ENCODE measurements at regions not wholly inside any gene's neighbourhood (a gene's known extent, or its start where the extent isn't known, plus 50 kb on each side); places are given as distances from the start of the nearest gene placed in this dataset.
"Not testable (repeated sequence)": the region's sequence is repeated elsewhere in the genome, so short reads cannot be mapped to it uniquely, and the experiment has no call there.

DNA sequence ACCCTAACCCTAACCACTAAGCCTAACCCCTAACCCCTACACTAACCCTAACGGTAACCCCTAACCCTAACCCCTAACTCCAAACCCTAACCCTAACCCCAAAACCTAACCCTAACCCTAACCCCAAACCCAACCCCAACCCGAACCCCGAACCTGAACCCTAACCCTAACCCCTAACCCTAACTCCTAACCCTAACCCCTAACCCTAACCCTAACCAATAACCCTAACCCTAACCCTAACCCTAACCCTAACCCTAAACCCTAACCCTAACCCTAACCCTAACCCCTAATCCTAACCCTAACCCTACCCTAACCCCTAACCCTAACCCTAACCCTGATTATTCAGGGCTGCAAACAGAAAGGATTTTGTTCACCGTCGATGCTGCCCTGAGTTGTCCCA, 144.6 kb upstream of the DUSP22 start:
- H3K9ac ChIP-seq (ENCODE audit: low read length); H3K27ac ChIP-seq (ENCODE audit: low read length); H3K27me3 ChIP-seq (ENCODE audit: control insufficient read depth, insufficient read depth, low read length); H3K4me3 ChIP-seq (ENCODE audit: low read length); H3K4me1 ChIP-seq (ENCODE audit: control insufficient read depth, low read depth, low read length); H3K9me3 ChIP-seq (ENCODE audit: control insufficient read depth, low read depth, low read length); H3K36me3 ChIP-seq (ENCODE audit: control insufficient read depth, low read depth, low read length): not testable (repeated sequence)

DNA sequence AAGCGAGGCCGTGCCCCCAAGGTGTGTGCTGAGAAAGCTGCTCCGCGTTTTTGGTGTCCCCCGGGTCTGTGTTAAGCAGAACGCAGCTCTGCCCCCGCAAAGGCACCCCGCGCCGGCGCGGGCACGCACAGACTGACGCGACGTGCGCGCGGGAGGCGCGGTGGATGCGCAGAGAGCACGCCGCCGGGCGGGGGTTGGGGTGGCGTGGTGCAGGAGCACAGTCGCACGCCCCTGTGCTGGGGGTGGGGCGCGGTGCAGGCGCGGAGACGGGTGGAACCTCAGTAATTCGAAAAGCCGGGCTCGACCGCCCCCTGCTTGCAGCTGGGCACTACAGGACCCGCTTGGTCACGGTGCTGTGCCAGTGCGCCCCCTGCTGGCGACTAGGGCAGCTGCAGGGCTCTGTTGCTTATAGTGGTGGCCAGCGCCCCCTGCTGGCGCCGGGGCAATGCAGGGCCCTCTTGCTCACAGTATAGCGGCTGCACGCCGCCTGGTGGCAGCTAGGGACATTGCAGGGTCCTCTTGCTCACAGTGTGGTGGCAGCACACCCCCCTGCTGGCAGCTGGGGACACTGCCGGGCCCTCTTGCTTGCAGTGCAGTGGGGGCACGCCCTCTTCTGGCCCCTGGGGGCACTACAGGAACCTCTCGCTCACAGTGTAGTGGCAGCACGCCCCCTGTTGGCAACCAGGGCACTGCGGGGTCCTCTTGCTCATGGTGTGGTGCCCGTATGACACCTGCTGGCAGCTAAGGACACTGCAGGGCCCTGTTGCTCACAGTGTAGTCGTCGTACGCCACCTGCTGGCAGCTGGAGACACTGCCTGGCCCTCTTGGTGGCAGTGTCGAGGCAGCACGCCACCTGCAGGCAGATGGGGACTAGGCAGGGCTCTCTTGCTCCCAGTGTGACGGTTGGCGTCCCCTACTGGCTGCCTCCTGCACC, 144.0 kb upstream of the DUSP22 start:
- H3K4me1 ChIP-seq (ENCODE audit: control insufficient read depth, low read depth, low read length); H3K36me3 ChIP-seq (ENCODE audit: control insufficient read depth, low read depth, low read length); H3K9me3 ChIP-seq (ENCODE audit: control insufficient read depth, low read depth, low read length); H3K27ac ChIP-seq (ENCODE audit: low read length); H3K27me3 ChIP-seq (ENCODE audit: control insufficient read depth, insufficient read depth, low read length); H3K4me3 ChIP-seq (ENCODE audit: low read length); H3K9ac ChIP-seq (ENCODE audit: low read length): not testable (repeated sequence)

DNA sequence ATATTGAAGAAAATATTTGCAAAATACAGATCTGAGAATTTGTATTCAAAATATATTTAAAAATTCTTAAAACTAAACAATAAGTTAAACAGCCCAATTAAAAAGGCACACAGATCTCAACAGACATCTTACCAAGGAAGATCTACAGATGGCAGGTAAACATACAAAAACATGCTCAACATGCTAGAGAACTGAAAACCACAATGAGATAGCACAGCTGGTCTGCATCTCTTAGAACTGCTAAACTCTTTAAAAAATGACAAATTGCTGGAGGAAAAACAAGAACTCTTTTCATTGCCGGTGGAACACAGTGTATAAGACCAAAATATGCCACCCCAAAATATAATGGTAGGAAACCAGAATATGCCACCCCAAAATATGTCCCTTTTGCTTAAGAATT, 142.1 kb upstream of the DUSP22 start:
- H3K4me3 ChIP-seq (ENCODE audit: low read length); H3K36me3 ChIP-seq (ENCODE audit: control insufficient read depth, low read depth, low read length); H3K27ac ChIP-seq (ENCODE audit: low read length); H3K4me1 ChIP-seq (ENCODE audit: control insufficient read depth, low read depth, low read length); H3K9ac ChIP-seq (ENCODE audit: low read length); H3K9me3 ChIP-seq (ENCODE audit: control insufficient read depth, low read depth, low read length); H3K27me3 ChIP-seq (ENCODE audit: control insufficient read depth, insufficient read depth, low read length): not testable (repeated sequence)

DNA sequence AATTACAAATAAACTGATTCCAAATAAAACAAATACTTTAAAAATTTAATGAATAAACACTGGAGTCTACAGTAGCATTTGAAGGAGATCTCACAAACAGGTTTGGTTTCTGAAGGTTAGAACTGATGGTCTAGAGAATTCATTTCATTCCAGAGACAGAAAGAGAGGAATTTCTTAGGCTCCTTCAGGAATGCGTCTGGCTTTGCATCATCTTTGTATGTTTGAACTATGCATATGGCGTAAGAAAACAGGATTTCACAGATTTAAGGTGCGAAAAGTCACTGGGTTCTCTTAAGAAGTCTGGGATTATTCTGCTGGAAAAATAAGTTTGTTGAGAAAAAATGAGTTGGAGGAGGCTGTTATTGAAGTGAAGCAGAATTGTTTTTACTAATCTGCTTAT, 139.9 kb upstream of the DUSP22 start:
- H3K4me1 ChIP-seq (ENCODE audit: control insufficient read depth, low read depth, low read length); H3K27ac ChIP-seq (ENCODE audit: low read length); H3K9ac ChIP-seq (ENCODE audit: low read length); H3K27me3 ChIP-seq (ENCODE audit: control insufficient read depth, insufficient read depth, low read length); H3K36me3 ChIP-seq (ENCODE audit: control insufficient read depth, low read depth, low read length); H3K9me3 ChIP-seq (ENCODE audit: control insufficient read depth, low read depth, low read length); H3K4me3 ChIP-seq (ENCODE audit: low read length): not testable (repeated sequence)

DNA sequence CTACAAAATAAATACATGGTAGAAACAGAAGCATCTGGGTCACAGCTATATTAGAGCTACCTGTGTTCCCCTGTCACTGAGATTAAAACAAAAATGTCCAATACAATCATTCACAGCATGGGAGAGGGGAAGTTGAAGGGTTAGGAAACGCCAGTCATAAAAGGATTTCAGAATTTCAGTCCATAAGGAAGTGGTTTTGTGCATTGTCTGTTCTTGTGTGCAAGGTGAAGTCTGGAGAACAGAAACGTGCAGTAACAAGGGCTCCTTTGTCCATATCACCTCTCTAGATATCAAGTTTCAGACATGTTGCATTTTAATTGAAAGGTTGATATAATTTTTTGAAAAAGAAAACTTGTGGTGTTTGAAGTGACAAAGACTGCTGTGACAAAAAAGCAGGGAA, 139.3 kb upstream of the DUSP22 start:
- not testable (repeated sequence) for H3K9ac ChIP-seq (ENCODE audit: low read length); H3K9me3 ChIP-seq (ENCODE audit: control insufficient read depth, low read depth, low read length); H3K27me3 ChIP-seq (ENCODE audit: control insufficient read depth, insufficient read depth, low read length); H3K27ac ChIP-seq (ENCODE audit: low read length); H3K4me3 ChIP-seq (ENCODE audit: low read length); H3K4me1 ChIP-seq (ENCODE audit: control insufficient read depth, low read depth, low read length); H3K36me3 ChIP-seq (ENCODE audit: control insufficient read depth, low read depth, low read length)

DNA sequence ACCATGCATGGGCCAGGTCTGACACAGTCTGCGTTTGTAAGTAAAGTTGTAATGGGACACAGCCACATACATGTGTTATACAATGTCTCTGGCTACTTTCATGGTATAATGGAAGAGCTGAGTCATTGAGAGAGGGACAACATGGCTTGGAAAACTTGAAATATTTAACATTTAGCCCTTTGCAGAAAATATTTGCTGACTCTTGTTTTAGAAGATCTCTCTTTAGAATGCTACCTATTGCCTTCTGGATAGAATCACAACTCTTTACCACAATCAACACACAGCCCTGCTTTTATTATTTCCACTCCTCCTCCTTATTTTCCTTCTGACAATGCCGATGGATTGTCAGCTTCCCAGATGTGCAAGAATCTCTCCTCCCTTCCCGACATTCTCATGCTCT, 138.4 kb upstream of the DUSP22 start:
- not testable (repeated sequence) for H3K27ac ChIP-seq (ENCODE audit: low read length); H3K4me3 ChIP-seq (ENCODE audit: low read length); H3K4me1 ChIP-seq (ENCODE audit: control insufficient read depth, low read depth, low read length); H3K9me3 ChIP-seq (ENCODE audit: control insufficient read depth, low read depth, low read length); H3K36me3 ChIP-seq (ENCODE audit: control insufficient read depth, low read depth, low read length); H3K27me3 ChIP-seq (ENCODE audit: control insufficient read depth, insufficient read depth, low read length); H3K9ac ChIP-seq (ENCODE audit: low read length)

DNA sequence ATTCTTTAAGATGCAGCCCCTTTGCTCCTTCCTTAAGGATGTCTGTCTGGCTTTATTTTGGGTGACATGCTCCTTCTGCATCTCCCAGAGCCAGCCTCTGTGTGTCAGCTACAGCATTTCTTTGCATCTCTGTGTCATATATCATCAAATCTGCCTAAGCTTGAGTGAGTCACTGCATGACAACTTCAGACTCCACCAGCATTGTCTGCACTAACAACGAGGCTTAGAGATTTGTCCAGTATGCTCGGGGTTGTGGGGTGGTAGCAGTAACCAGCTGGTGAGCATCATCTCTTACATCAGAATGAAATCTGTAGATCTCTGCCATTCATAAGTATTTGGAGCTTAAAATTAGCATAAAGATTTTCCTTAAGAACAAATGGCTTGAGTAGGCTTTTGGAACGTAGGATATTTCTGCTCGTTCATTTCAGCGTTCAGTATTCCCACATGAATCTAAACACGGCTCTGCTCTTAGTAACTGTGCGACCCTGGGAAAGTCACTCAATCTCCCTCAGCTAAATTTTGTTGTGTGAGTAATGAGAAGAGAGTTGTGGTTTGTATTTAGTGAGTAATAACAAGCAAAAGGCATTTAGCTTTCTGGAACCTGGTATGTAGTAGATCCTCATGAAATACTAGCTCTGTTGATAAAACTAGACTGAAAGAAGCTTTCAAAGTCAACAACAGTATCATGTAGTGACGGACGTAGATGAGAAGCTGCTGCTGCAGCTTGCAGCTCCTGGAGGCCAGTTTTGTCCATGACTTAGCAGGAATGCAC, 137.8 kb upstream of the DUSP22 start:
- not testable (repeated sequence) for H3K27ac ChIP-seq (ENCODE audit: low read length); H3K4me3 ChIP-seq (ENCODE audit: low read length); H3K9ac ChIP-seq (ENCODE audit: low read length)

DNA sequence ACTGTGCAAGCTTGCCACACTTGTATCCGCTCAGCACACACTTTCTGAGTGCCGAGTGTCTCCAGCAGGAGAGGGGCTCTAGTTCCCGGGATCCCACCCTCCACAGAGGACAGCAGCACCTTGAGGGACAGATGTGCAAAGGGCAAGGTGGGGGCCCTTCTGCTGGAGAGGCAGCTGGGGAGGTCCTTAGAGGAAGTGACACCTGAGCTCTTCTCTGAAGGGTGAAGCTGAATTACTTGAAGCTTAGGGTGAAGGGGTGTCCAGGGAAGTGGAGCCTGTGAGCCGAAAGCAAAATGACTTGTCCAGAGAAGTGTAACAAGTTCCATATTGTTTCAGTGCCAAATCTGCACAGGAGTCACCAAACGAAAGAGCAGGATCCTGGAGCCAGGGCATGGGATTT, 136.3 kb upstream of the DUSP22 start:
- Histone ChIP-seq H3K4me3 (ENCODE audit: low read length) (no peak overlapping the region), H3K36me3 (ENCODE audit: control insufficient read depth, low read depth, low read length) (no peaks in the 10 kb centered on the region), H3K27me3 (ENCODE audit: control insufficient read depth, insufficient read depth, low read length) (no peaks in the 10 kb centered on the region), H3K4me1 (ENCODE audit: control insufficient read depth, low read depth, low read length) (no peaks in the 10 kb centered on the region), H3K9ac (ENCODE audit: low read length) (no peak overlapping the region), H3K27ac (ENCODE audit: low read length) (no peak overlapping the region), H3K9me3 (ENCODE audit: control insufficient read depth, low read depth, low read length) (no peaks in the 10 kb centered on the region)

More for the DNA sequence above, 137.8 kb upstream of the DUSP22 start:
- not testable (repeated sequence) for H3K36me3 ChIP-seq (ENCODE audit: control insufficient read depth, low read depth, low read length); H3K4me1 ChIP-seq (ENCODE audit: control insufficient read depth, low read depth, low read length); H3K9me3 ChIP-seq (ENCODE audit: control insufficient read depth, low read depth, low read length); H3K27me3 ChIP-seq (ENCODE audit: control insufficient read depth, insufficient read depth, low read length)

DNA sequence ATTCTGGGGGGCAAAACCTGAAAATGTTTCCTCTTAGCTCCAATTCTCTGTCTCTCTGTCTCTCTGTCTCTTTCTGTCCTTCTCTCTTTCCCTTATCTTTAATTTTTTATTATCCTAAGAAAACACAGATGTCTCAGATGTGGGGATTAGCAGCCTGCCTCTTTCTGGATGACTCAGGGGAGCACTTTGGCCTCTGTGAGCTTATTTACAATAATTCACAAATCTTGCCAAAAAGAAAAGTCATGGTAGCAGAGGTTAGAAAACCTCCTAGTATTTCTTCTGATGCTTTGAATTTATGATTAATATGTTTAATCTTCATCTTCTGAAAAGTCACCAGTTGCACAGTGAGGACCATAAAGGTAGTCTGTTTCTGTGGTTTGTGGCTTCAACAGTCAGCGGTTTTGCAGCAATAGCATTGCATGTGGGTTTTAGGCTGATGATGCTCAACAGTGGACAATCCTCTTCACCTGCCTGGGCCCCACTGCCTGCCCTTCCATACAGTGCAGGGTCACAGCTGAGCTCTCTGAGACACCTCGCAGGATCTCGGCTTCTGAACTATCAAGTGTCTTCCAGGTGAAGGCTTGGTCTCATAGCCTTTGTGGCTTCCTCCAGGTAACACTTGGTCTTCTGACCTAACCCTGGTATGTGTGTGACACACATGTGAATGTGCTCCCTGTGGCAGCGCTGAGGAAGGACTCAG, 135.7 kb upstream of the DUSP22 start:
- H3K9ac ChIP-seq (ENCODE audit: low read length); H3K9me3 ChIP-seq (ENCODE audit: control insufficient read depth, low read depth, low read length); H3K27ac ChIP-seq (ENCODE audit: low read length); H3K27me3 ChIP-seq (ENCODE audit: control insufficient read depth, insufficient read depth, low read length); H3K4me1 ChIP-seq (ENCODE audit: control insufficient read depth, low read depth, low read length); H3K36me3 ChIP-seq (ENCODE audit: control insufficient read depth, low read depth, low read length); H3K4me3 ChIP-seq (ENCODE audit: low read length): not testable (repeated sequence)

DNA sequence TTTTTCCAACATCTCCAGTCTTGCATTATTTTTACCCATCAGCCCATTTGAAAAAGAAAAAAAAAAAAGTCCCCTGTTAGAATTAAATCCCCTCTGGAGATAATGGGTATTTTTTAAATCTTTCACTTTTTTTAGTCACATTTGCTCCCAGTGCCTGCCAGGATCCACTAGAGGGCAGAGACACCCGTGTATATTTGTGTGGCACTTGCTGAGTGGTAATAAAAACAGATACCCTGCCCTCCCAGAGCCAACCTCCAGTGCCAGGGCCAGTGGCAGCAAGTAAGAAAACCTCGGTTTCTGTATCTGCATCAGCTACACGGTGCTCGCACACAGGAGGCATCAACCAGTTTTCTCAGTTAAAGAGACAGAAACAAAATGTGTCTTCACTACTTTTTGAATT, 135.1 kb upstream of the DUSP22 start:
- H3K27ac ChIP-seq (ENCODE audit: low read length); H3K4me1 ChIP-seq (ENCODE audit: control insufficient read depth, low read depth, low read length); H3K4me3 ChIP-seq (ENCODE audit: low read length); H3K27me3 ChIP-seq (ENCODE audit: control insufficient read depth, insufficient read depth, low read length); H3K9ac ChIP-seq (ENCODE audit: low read length); H3K9me3 ChIP-seq (ENCODE audit: control insufficient read depth, low read depth, low read length); H3K36me3 ChIP-seq (ENCODE audit: control insufficient read depth, low read depth, low read length): not testable (repeated sequence)

DNA sequence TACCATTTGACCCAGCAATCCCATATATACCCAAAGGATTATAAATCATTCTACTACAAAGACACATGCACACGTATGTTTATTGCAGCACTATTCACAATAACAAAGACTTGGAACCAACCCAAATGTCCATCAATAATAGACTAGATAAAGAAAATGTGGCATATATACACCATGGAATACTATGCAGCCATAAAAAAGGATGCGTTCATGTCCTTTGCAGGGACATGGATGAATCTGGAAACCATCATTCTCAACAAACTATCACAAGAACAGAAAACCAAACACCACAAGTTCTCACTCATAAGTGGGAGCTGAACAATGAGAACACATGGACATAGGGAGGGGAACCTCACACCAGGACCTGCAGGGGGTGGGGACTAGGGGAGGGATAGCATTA, 130.6 kb upstream of the DUSP22 start:
- H3K36me3 ChIP-seq (ENCODE audit: control insufficient read depth, low read depth, low read length); H3K4me1 ChIP-seq (ENCODE audit: control insufficient read depth, low read depth, low read length); H3K4me3 ChIP-seq (ENCODE audit: low read length); H3K27ac ChIP-seq (ENCODE audit: low read length); H3K9me3 ChIP-seq (ENCODE audit: control insufficient read depth, low read depth, low read length); H3K9ac ChIP-seq (ENCODE audit: low read length); H3K27me3 ChIP-seq (ENCODE audit: control insufficient read depth, insufficient read depth, low read length): not testable (repeated sequence)
